ENCODE measurements at regions not wholly inside any gene's neighbourhood (a gene's known extent, or its start where the extent isn't known, plus 50 kb on each side); places are given as distances from the start of the nearest gene placed in this dataset.

DNA sequence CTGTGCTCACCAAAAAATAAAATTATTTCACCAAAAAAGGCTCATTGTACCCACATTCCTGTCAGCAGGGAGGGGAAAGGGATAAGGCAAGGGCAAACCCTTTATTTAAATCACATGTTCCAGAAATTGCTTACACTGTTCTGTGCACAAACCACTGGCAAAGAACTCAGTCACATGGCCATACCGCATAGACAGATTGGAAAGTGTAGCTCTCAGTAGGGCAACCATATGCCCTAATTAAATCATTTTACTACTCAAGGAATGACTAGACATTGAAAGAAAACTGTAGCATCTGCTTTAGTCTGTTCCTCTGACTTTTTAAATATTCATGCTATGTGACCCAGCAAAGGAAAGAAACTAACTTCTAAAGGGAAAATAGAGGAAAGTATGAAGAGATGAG lies 119.2 kb upstream of the FAM241A start (continued):
- TF ChIP-seq, protein P1, sequence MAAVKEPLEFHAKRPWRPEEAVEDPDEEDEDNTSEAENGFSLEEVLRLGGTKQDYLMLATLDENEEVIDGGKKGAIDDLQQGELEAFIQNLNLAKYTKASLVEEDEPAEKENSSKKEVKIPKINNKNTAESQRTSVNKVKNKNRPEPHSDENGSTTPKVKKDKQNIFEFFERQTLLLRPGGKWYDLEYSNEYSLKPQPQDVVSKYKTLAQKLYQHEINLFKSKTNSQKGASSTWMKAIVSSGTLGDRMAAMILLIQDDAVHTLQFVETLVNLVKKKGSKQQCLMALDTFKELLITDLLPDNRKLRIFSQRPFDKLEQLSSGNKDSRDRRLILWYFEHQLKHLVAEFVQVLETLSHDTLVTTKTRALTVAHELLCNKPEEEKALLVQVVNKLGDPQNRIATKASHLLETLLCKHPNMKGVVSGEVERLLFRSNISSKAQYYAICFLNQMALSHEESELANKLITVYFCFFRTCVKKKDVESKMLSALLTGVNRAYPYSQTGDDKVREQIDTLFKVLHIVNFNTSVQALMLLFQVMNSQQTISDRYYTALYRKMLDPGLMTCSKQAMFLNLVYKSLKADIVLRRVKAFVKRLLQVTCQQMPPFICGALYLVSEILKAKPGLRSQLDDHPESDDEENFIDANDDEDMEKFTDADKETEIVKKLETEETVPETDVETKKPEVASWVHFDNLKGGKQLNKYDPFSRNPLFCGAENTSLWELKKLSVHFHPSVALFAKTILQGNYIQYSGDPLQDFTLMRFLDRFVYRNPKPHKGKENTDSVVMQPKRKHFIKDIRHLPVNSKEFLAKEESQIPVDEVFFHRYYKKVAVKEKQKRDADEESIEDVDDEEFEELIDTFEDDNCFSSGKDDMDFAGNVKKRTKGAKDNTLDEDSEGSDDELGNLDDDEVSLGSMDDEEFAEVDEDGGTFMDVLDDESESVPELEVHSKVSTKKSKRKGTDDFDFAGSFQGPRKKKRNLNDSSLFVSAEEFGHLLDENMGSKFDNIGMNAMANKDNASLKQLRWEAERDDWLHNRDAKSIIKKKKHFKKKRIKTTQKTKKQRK (IDR thresholded peaks at IDR 0.05; ENCODE audit: borderline replicate concordance, low read depth, low read length) = no peak
- TF ChIP-seq CBFA2T3 (IDR thresholded peaks at IDR 0.05) (no peak), RCOR1 (IDR thresholded peaks at IDR 0.05; ENCODE audit: borderline replicate concordance in 1 of 2, low read depth in 2 of 2, low read length in 2 of 2) (no peak), ZNF695 (CRISPR knock-in tag; IDR thresholded peaks at IDR 0.05) (no peak)
- TF ChIP-seq, protein P2, sequence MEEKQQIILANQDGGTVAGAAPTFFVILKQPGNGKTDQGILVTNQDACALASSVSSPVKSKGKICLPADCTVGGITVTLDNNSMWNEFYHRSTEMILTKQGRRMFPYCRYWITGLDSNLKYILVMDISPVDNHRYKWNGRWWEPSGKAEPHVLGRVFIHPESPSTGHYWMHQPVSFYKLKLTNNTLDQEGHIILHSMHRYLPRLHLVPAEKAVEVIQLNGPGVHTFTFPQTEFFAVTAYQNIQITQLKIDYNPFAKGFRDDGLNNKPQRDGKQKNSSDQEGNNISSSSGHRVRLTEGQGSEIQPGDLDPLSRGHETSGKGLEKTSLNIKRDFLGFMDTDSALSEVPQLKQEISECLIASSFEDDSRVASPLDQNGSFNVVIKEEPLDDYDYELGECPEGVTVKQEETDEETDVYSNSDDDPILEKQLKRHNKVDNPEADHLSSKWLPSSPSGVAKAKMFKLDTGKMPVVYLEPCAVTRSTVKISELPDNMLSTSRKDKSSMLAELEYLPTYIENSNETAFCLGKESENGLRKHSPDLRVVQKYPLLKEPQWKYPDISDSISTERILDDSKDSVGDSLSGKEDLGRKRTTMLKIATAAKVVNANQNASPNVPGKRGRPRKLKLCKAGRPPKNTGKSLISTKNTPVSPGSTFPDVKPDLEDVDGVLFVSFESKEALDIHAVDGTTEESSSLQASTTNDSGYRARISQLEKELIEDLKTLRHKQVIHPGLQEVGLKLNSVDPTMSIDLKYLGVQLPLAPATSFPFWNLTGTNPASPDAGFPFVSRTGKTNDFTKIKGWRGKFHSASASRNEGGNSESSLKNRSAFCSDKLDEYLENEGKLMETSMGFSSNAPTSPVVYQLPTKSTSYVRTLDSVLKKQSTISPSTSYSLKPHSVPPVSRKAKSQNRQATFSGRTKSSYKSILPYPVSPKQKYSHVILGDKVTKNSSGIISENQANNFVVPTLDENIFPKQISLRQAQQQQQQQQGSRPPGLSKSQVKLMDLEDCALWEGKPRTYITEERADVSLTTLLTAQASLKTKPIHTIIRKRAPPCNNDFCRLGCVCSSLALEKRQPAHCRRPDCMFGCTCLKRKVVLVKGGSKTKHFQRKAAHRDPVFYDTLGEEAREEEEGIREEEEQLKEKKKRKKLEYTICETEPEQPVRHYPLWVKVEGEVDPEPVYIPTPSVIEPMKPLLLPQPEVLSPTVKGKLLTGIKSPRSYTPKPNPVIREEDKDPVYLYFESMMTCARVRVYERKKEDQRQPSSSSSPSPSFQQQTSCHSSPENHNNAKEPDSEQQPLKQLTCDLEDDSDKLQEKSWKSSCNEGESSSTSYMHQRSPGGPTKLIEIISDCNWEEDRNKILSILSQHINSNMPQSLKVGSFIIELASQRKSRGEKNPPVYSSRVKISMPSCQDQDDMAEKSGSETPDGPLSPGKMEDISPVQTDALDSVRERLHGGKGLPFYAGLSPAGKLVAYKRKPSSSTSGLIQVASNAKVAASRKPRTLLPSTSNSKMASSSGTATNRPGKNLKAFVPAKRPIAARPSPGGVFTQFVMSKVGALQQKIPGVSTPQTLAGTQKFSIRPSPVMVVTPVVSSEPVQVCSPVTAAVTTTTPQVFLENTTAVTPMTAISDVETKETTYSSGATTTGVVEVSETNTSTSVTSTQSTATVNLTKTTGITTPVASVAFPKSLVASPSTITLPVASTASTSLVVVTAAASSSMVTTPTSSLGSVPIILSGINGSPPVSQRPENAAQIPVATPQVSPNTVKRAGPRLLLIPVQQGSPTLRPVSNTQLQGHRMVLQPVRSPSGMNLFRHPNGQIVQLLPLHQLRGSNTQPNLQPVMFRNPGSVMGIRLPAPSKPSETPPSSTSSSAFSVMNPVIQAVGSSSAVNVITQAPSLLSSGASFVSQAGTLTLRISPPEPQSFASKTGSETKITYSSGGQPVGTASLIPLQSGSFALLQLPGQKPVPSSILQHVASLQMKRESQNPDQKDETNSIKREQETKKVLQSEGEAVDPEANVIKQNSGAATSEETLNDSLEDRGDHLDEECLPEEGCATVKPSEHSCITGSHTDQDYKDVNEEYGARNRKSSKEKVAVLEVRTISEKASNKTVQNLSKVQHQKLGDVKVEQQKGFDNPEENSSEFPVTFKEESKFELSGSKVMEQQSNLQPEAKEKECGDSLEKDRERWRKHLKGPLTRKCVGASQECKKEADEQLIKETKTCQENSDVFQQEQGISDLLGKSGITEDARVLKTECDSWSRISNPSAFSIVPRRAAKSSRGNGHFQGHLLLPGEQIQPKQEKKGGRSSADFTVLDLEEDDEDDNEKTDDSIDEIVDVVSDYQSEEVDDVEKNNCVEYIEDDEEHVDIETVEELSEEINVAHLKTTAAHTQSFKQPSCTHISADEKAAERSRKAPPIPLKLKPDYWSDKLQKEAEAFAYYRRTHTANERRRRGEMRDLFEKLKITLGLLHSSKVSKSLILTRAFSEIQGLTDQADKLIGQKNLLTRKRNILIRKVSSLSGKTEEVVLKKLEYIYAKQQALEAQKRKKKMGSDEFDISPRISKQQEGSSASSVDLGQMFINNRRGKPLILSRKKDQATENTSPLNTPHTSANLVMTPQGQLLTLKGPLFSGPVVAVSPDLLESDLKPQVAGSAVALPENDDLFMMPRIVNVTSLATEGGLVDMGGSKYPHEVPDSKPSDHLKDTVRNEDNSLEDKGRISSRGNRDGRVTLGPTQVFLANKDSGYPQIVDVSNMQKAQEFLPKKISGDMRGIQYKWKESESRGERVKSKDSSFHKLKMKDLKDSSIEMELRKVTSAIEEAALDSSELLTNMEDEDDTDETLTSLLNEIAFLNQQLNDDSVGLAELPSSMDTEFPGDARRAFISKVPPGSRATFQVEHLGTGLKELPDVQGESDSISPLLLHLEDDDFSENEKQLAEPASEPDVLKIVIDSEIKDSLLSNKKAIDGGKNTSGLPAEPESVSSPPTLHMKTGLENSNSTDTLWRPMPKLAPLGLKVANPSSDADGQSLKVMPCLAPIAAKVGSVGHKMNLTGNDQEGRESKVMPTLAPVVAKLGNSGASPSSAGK (IDR thresholded peaks at IDR 0.05) = no peak
